Cardiac fibroblast (primary cell): ENCODE measurements at regions not wholly inside any gene's neighbourhood (a gene's known extent, or its start where the extent isn't known, plus 50 kb on each side); places are given as distances from the start of the nearest gene placed in this dataset.

ENCODE experiments used
- DNase-seq, 2 donors: peaks; one replicate each; pipeline versions ENCODE4 v3.0.0 to v3.0.0-alpha.2; 2010; ENCODE audit warnings: low read depth in 2 of 2
- H3K4me3 ChIP-seq, 2 donors: replicated peaks in 1 of 2; 1 replicate in 1 of 2; 2 replicates in 1 of 2; pipeline ENCODE4 v1.5.1; 2011; ENCODE audit warnings: low read depth in 2 of 2, low read length in 2 of 2, mild to moderate bottlenecking in 2 of 2, moderate library complexity in 1 of 2
- TF ChIP-seq, protein P1 (sequence below): IDR thresholded peaks from one replicate; pipeline ENCODE4 v1.5.1; 2011; ENCODE audit warnings: low read depth, mild to moderate bottlenecking, low read length, inconsistent platforms

DNA sequence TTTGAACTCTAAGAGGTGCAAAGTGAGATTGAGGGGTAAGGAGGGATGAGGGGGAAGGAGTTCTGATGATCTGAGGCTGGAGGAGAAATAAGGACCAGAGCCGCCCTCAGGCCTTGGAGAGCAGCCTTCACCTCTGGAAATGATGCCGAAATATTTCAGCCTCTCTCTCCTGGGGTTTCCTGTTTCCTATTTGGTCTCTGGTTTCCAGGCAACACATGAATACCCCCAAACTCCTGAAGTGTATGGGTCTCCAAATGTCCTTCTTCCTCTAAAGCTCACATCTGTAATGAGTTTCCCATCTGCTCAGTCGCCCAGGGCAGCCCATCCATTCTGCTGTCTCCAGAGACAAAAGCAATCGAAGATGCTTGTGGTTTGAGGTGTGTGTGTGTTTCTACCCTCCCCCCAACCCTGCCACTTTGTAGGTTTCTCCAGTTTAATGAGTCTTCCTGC is 52.0 kb upstream of the FAM20B start:
- DNase-seq, result peak in 1 of 2 donors; percentile 10
- H3K4me3 ChIP-seq, result no peak overlapping the region
- TF ChIP-seq, protein P1, sequence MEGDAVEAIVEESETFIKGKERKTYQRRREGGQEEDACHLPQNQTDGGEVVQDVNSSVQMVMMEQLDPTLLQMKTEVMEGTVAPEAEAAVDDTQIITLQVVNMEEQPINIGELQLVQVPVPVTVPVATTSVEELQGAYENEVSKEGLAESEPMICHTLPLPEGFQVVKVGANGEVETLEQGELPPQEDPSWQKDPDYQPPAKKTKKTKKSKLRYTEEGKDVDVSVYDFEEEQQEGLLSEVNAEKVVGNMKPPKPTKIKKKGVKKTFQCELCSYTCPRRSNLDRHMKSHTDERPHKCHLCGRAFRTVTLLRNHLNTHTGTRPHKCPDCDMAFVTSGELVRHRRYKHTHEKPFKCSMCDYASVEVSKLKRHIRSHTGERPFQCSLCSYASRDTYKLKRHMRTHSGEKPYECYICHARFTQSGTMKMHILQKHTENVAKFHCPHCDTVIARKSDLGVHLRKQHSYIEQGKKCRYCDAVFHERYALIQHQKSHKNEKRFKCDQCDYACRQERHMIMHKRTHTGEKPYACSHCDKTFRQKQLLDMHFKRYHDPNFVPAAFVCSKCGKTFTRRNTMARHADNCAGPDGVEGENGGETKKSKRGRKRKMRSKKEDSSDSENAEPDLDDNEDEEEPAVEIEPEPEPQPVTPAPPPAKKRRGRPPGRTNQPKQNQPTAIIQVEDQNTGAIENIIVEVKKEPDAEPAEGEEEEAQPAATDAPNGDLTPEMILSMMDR, result no peak
